HK-2 (cell line): ENCODE measurements at regions not wholly inside any gene's neighbourhood (a gene's known extent, or its start where the extent isn't known, plus 50 kb on each side); places are given as distances from the start of the nearest gene placed in this dataset.
"Not testable (repeated sequence)": the region's sequence is repeated elsewhere in the genome, so short reads cannot be mapped to it uniquely, and the experiment has no call there.

ENCODE experiments used
- DNase-seq: peaks from one replicate; pipeline ENCODE4 v3.0.0-alpha.2; 2018; ENCODE audit not compliant: unreplicated experiment

GRCh38 chr3:132987396-132987795, 50.8 kb upstream of the TMEM108 start:
- no peak for DNase-seq

- DNase-seq, result no peak
Observed at GRCh38 chr3:132984181-132984580, 54.0 kb upstream of the TMEM108 start.

GRCh38 chr3:132983143-132983770, 54.9 kb upstream of the TMEM108 start:
- no peak for DNase-seq

- no peak for DNase-seq
Observed at GRCh38 chr3:132981719-132982118, 56.5 kb upstream of the TMEM108 start.

GRCh38 chr3:132980102-132980501, 58.1 kb upstream of the TMEM108 start:
- no peak for DNase-seq

- DNase-seq, result no peak
Observed at GRCh38 chr3:132979606-132980005, 58.6 kb upstream of the TMEM108 start.

GRCh38 chr3:132978946-132979345, 59.2 kb upstream of the TMEM108 start:
- not testable (repeated sequence) for DNase-seq

GRCh38 chr3:132978464-132978863, 59.7 kb upstream of the TMEM108 start:
- no peak for DNase-seq

- no peak for DNase-seq
Observed at GRCh38 chr3:132974097-132974496, 64.1 kb upstream of the TMEM108 start.

- DNase-seq, result no peak
Observed at GRCh38 chr3:132973441-132973840, 64.8 kb upstream of the TMEM108 start.

- DNase-seq, result no peak
Observed at GRCh38 chr3:132972333-132972732, 65.9 kb upstream of the TMEM108 start.

GRCh38 chr3:132966374-132966773, 71.8 kb upstream of the TMEM108 start:
- DNase-seq, result no peak

GRCh38 chr3:132964266-132964665, 73.9 kb upstream of the TMEM108 start:
- DNase-seq, result no peak

GRCh38 chr3:132963786-132964185, 74.4 kb upstream of the TMEM108 start:
- no peak for DNase-seq

- DNase-seq, result no peak
Observed at GRCh38 chr3:132961991-132962390, 76.2 kb upstream of the TMEM108 start.

- no peak for DNase-seq
Observed at GRCh38 chr3:132953683-132954082, 84.5 kb upstream of the TMEM108 start.

GRCh38 chr3:132927896-132928295, 110.3 kb upstream of the TMEM108 start:
- DNase-seq, result no peak

- no peak for DNase-seq
Observed at GRCh38 chr3:132926098-132926497, 112.1 kb upstream of the TMEM108 start.

GRCh38 chr3:132925256-132925930, 112.8 kb upstream of the TMEM108 start:
- DNase-seq, result no peak

- no peak for DNase-seq
Observed at GRCh38 chr3:132916096-132916495, 122.1 kb upstream of the TMEM108 start.

- DNase-seq, result no peak
Observed at GRCh38 chr3:132912416-132912753, 125.8 kb upstream of the TMEM108 start.

GRCh38 chr3:132911741-132912415, 126.3 kb upstream of the TMEM108 start:
- DNase-seq, result no peak

- no peak for DNase-seq
Observed at GRCh38 chr3:132907293-132907692, 130.9 kb upstream of the TMEM108 start.
